GM10266 (cell line): ENCODE measurements at regions not wholly inside any gene's neighbourhood (a gene's known extent, or its start where the extent isn't known, plus 50 kb on each side); places are given as distances from the start of the nearest gene placed in this dataset.

Experiments
- DNase-seq: peaks from one replicate; pipeline ENCODE4 v3.0.0; 2012; ENCODE audit errors: extremely low spot score
- TF ChIP-seq, protein P1 (sequence below): IDR thresholded peaks from 2 replicates; pipeline ENCODE4 v1.5.1; 2012; ENCODE audit warnings: mild to moderate bottlenecking, low read depth; ENCODE audit not compliant: control insufficient read depth, insufficient read depth; ENCODE audit errors: missing control alignments

DNA sequence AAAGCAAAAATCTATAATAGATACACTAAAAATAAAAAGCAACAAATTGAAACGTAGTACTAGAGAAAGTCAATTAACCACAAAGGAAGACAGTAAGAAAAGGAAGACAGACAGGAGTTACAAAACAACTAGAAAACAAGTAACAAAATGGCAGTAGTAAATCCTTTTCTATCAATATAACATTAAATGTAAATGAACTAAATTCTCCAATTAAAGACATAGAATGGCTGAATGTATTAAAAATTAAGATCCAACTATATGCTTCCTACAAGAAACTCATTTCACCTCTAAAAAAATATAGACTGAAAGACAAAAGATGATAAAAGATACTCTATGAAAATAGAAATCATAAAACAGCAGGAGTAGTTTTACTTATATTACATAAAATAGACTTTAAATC is 79.1 kb downstream of the CTH start:
- TF ChIP-seq, protein P1, sequence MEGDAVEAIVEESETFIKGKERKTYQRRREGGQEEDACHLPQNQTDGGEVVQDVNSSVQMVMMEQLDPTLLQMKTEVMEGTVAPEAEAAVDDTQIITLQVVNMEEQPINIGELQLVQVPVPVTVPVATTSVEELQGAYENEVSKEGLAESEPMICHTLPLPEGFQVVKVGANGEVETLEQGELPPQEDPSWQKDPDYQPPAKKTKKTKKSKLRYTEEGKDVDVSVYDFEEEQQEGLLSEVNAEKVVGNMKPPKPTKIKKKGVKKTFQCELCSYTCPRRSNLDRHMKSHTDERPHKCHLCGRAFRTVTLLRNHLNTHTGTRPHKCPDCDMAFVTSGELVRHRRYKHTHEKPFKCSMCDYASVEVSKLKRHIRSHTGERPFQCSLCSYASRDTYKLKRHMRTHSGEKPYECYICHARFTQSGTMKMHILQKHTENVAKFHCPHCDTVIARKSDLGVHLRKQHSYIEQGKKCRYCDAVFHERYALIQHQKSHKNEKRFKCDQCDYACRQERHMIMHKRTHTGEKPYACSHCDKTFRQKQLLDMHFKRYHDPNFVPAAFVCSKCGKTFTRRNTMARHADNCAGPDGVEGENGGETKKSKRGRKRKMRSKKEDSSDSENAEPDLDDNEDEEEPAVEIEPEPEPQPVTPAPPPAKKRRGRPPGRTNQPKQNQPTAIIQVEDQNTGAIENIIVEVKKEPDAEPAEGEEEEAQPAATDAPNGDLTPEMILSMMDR: no peak
- no peak for DNase-seq

DNA sequence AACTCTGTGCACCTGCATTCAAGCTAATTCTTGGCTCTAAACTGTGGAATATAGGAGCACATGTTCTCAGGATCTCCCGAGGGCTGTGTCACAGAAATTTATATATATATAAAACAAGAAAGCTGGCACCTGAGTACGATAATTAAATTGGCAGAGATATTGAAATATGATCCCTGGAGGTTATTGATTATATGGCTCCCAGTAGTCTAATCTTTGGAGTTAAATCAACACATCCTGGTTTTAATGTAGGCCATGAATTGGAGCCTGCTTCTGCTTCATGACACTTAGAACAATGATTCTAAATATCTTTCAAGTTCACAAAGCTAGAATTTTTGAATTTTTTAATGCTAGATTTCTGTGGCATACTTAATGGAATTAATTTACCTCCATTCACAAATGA is 84.3 kb downstream of the CTH start:
- TF ChIP-seq, protein P1: no peak
- DNase-seq: no peak

DNA sequence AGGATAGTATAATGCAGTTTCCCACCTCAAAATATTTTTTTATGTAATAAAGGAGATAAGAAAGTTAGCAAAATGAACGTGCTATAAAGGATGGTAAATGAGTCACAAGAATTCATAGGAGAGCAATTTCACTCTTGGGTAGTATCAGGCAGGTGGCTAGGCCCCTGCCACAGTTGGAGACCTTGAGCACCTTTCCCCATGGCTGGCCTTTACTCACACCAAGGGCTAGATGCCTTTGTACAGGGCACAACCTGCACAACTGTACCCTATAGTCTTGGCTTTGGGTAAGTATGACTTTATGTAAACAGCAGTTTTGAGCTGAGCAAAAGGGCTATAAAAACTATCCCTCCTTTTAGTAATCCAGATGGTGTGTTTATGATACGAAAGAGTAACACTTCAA is 85.1 kb downstream of the CTH start:
- no peak for DNase-seq
- TF ChIP-seq, protein P1: no peak

- DNase-seq: no peak
- TF ChIP-seq, protein P1: no peak
These were observed 86.1 kb downstream of the CTH start for GRCh38 chr1:70497152-70497551.

DNA sequence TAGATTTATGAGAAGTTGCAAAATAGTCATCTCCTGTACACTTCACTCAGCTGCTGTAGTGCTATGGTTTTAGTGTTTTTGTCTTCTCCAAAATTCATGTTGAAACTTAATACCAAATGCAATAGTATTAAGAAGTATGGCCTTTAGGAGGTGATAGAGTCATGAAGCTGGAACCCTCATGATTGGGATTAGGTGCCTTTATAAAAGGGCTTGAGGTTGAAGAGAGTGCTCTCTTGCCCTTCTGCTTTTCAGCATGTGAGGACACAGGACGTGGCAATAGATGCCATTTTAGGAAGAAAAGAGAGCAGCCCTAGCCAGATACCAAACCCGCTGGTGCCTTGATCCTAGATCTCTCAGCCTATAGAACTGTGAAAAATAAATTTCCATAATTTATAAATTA is 87.6 kb downstream of the CTH start:
- TF ChIP-seq, protein P1: no peak

DNA sequence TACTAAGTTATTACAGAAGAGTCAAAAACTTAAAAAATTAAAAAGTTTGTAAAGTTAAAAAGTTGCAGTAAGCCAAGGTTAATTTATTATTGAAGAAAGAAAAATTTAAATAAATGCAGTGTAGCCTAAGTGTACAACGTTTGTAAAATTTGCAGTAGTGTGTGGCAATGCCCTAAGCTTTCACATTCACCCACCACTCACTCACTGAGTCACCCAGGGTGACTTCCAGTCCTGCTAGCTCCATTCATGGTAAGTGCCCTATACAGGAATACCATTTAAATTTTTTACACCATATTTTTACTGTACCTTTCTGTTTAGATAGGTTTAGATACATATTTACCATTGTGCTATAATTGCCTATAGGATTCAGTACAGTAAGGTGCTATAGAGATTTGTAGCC is 88.6 kb downstream of the CTH start:
- TF ChIP-seq, protein P1: no peak
- no peak for DNase-seq

More for the DNA sequence above, 87.6 kb downstream of the CTH start:
- DNase-seq: no peak

DNA sequence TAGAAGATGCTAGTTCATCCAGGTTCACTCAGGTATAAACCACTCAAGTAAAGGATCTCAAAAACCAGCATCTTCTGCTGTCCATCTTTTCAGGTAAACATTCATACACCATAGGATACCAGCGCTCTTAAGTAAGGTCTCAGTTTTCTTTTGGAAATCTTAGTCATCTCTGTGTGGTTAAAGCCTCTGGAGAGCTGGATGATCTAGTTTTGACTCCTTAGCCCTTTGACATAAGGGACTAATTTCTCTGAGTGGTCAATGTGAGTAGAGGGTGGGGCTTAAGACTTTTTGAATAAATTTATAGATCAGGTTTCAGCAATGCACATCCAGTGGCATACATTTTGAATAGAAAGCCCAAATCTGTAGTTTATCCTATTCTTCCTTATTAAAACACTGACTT is 92.3 kb downstream of the CTH start:
- TF ChIP-seq, protein P1: no peak

More for the DNA sequence above, 92.3 kb downstream of the CTH start:
- no peak for DNase-seq
